ENCODE measurements at regions not wholly inside any gene's neighbourhood (a gene's known extent, or its start where the extent isn't known, plus 50 kb on each side); places are given as distances from the start of the nearest gene placed in this dataset.
"Not testable (repeated sequence)": the region's sequence is repeated elsewhere in the genome, so short reads cannot be mapped to it uniquely, and the experiment has no call there.

DNA sequence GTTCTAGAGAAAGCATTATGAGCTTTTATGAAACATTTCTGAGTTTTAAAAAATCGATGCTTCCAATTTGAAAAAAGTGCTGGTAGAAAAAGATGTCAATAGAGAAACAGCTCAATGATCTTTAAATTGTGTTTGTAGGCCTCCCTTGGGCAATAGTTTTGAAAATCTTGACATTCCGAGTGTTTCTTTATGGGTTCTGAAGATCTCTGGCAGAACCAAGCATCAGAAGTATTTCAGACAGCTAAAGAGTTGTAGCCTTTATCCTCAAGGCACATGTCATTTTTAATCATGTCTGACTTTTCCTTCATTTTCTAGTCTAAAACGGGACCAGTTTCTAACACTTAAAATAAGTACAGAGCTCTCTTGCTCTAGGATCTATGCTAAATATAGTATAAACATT lies 188.1 kb upstream of the CBLB start:
- Histone ChIP-seq H3K4me2 (ENCODE audit: low read length) (no peak overlapping the region), H3K9ac (ENCODE audit: low read depth, low read length) (no peak overlapping the region), H3K27me3 (ENCODE audit: control insufficient read depth, insufficient read depth, low read length) (no peaks in the 10 kb centered on the region), H3K4me1 (ENCODE audit: control insufficient read depth, insufficient read depth, low read length) (no peaks in the 10 kb centered on the region), H3K4me3 (ENCODE audit: low read length) (no peak overlapping the region), H3K9me3 (replicated peaks; ENCODE audit: low read length) (no peaks in the 10 kb centered on the region), H3K36me3 (ENCODE audit: insufficient read depth, low read length) (no peaks in the 10 kb centered on the region)

DNA sequence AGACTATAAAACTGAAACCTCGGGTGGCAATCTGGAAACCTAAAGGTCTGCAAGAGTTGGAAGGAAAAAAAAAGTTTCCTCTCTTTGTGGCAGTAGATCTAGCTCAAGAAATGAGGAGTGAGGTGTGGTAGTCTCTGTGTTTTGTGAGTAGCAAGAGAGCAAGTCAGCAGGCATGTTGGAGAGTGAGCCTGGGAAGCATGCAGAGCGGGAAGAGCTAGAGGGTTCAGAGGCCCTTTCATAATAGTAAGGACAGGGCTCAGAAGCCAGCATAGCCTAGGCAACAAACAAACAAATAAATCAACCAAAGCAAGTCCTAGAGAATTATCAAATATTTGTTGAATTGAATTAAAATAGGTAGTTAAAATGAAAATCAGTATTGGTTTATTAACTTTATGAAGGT lies 189.7 kb upstream of the CBLB start:
- no peak overlapping the region for H3K9ac ChIP-seq (ENCODE audit: low read depth, low read length)

DNA sequence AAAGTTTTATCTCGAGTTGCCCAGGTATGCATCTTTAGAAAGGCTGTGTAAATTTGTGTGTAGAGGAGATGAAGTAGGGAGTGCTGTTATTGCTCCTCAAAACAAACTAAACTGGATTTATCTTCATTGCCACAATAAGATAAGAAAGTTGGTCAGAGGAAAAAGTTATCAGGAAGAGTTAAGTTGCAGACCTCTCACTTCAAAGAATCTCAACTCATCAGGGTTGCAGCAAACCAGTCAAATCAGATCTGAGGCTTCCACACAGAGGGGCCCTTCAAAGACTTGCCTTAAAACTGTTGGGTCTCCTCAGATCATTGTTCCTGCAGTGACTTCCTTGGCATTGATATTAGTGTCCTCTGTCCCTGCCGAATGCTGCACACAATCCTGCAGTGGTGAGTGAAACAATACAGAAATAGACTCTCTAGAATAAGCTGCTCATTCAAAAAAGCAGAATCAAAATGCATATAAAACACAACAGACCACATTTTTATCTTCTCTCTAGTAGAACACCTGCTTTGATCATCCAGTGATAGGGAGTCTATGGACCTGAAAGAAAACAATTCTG lies 191.2 kb upstream of the CBLB start:
- no peaks in the 10 kb centered on the region for H3K36me3 ChIP-seq (ENCODE audit: insufficient read depth, low read length)
- no peak overlapping the region for H3K4me3 ChIP-seq (ENCODE audit: low read length)
- no peaks in the 10 kb centered on the region for H3K4me1 ChIP-seq (ENCODE audit: control insufficient read depth, insufficient read depth, low read length)
- H3K9ac ChIP-seq (ENCODE audit: low read depth, low read length), result no peak overlapping the region
- no peaks in the 10 kb centered on the region for H3K27me3 ChIP-seq (ENCODE audit: control insufficient read depth, insufficient read depth, low read length)
- H3K9me3 ChIP-seq (replicated peaks; ENCODE audit: low read length), result no peaks in the 10 kb centered on the region
- no peak overlapping the region for H3K4me2 ChIP-seq (ENCODE audit: low read length)

More for the DNA sequence above, 189.7 kb upstream of the CBLB start:
- H3K9me3 ChIP-seq (replicated peaks; ENCODE audit: low read length), result no peaks in the 10 kb centered on the region
- H3K4me3 ChIP-seq (ENCODE audit: low read length), result no peak overlapping the region
- H3K36me3 ChIP-seq (ENCODE audit: insufficient read depth, low read length), result no peaks in the 10 kb centered on the region
- H3K4me2 ChIP-seq (ENCODE audit: low read length), result no peak overlapping the region
- H3K4me1 ChIP-seq (ENCODE audit: control insufficient read depth, insufficient read depth, low read length), result no peaks in the 10 kb centered on the region
- no peaks in the 10 kb centered on the region for H3K27me3 ChIP-seq (ENCODE audit: control insufficient read depth, insufficient read depth, low read length)

DNA sequence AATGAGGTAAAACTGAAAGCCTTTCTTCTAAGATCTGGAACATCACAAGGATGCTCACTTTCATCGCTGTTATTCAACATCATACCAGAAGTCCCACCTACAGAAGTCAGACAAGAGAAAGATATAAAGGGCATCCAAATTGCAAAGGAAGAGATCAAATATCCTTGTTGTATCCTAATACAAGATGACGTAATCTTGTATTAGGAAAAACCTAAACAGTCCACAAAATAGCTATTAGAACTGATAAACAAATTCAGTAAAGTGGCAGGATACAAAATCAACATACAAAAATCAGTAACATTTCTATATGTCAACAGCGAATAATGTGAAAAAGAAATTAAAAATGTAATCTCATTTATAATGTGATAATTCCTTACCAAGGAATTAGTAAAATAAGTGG lies 195.1 kb upstream of the CBLB start:
- no peaks in the 10 kb centered on the region for H3K36me3 ChIP-seq (ENCODE audit: insufficient read depth, low read length)
- H3K9me3 ChIP-seq (replicated peaks; ENCODE audit: low read length), result no peaks in the 10 kb centered on the region
- no peaks in the 10 kb centered on the region for H3K4me1 ChIP-seq (ENCODE audit: control insufficient read depth, insufficient read depth, low read length)
- H3K27me3 ChIP-seq (ENCODE audit: control insufficient read depth, insufficient read depth, low read length), result no peaks in the 10 kb centered on the region
- no peak overlapping the region for H3K9ac ChIP-seq (ENCODE audit: low read depth, low read length)
- no peak overlapping the region for H3K4me2 ChIP-seq (ENCODE audit: low read length)
- H3K4me3 ChIP-seq (ENCODE audit: low read length), result no peak overlapping the region

DNA sequence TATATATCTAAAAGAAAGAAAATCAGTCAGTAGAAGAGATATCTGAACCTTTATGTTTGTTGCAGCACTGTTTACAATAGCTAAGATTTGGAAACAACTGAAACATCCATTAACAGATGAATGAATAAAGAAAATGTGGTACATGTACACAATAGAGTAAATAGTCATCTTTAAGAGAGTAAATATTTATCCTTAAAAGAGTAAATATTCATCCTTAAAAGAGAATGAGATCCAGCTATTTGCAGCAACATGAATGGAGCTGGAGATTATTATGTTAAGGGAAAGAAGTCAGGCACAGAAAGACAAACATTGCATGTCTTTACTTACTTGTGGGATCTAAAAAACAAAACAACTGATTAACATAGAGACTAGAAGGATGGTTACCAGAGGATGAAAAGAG lies 197.0 kb upstream of the CBLB start:
- Histone ChIP-seq H3K4me3 (ENCODE audit: low read length) (no peak overlapping the region), H3K27me3 (ENCODE audit: control insufficient read depth, insufficient read depth, low read length) (no peaks in the 10 kb centered on the region), H3K4me2 (ENCODE audit: low read length) (no peak overlapping the region), H3K36me3 (ENCODE audit: insufficient read depth, low read length) (no peaks in the 10 kb centered on the region), H3K9ac (ENCODE audit: low read depth, low read length) (no peak overlapping the region), H3K9me3 (replicated peaks; ENCODE audit: low read length) (no peaks in the 10 kb centered on the region), H3K4me1 (ENCODE audit: control insufficient read depth, insufficient read depth, low read length) (no peaks in the 10 kb centered on the region)

DNA sequence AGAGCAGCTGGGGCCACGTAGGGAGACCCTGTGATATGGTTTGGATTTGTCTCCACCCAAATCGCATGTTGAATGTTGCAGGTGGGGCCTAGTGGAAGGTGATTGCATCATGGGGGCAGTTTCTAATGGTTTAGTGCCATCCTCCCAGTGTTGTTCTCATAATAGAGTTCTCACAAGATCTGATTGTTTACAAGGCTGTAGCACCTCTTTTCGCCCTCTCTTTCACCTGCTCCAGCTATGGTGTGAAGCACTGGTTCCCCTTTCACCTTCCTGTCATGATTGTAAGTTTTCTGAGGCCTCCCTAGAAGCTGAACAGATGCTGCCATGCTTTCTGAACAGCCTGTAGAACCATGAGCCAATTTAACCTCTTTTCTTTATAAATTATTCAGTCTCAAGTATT lies 198.9 kb upstream of the CBLB start:
- Histone ChIP-seq H3K27me3 (ENCODE audit: control insufficient read depth, insufficient read depth, low read length) (no peaks in the 10 kb centered on the region), H3K4me1 (ENCODE audit: control insufficient read depth, insufficient read depth, low read length) (no peaks in the 10 kb centered on the region), H3K36me3 (ENCODE audit: insufficient read depth, low read length) (no peaks in the 10 kb centered on the region), H3K4me3 (ENCODE audit: low read length) (no peak overlapping the region), H3K4me2 (ENCODE audit: low read length) (no peak overlapping the region), H3K9me3 (replicated peaks; ENCODE audit: low read length) (no peaks in the 10 kb centered on the region), H3K9ac (ENCODE audit: low read depth, low read length) (no peak overlapping the region)

DNA sequence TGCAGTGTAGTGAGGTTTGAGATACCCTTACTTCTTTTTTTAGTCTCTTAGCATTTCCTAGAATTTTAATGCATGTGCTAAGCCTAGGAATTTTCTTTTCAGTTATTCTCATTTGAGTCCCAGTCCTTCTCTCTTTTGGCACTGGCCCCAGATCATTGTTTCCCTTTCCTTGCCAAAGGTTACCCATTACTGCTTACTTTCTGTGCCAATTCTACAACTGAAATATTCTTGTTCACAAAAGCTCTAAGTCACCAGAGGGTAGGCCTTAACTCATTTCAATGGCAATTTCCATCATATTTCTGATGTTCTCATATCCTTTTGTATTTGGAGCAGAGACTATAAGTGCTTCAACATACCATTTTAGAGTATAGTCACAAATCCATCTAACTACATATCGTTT lies 199.6 kb upstream of the CBLB start:
- Histone ChIP-seq H3K9ac (ENCODE audit: low read depth, low read length) (no peak overlapping the region), H3K4me2 (ENCODE audit: low read length) (no peak overlapping the region), H3K4me1 (ENCODE audit: control insufficient read depth, insufficient read depth, low read length) (no peaks in the 10 kb centered on the region), H3K27me3 (ENCODE audit: control insufficient read depth, insufficient read depth, low read length) (no peaks in the 10 kb centered on the region), H3K9me3 (replicated peaks; ENCODE audit: low read length) (no peaks in the 10 kb centered on the region), H3K36me3 (ENCODE audit: insufficient read depth, low read length) (no peaks in the 10 kb centered on the region), H3K4me3 (ENCODE audit: low read length) (no peak overlapping the region)

DNA sequence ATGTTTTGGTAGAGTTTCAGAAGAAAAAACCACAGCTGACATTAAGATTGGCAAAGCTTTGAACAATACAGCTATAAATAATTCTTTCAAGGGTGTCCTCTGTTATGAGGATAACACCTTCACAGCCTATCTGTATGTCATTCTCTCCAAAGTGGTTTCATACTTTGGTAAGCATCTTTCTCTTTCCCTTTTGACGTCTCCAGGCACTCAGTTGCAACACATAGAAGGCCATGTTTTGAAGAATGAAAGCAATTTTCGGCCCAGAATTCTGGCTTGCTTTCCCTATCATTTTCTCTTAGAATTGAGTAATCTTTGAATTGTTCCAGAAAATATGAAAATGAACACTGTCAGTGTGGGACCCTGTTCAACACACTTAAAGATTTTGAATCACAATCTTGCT lies 200.0 kb upstream of the CBLB start:
- Histone ChIP-seq H3K4me2 (ENCODE audit: low read length) (no peak overlapping the region), H3K9ac (ENCODE audit: low read depth, low read length) (no peak overlapping the region), H3K27me3 (ENCODE audit: control insufficient read depth, insufficient read depth, low read length) (no peaks in the 10 kb centered on the region), H3K36me3 (ENCODE audit: insufficient read depth, low read length) (no peaks in the 10 kb centered on the region), H3K4me3 (ENCODE audit: low read length) (no peak overlapping the region), H3K9me3 (replicated peaks; ENCODE audit: low read length) (no peaks in the 10 kb centered on the region), H3K4me1 (ENCODE audit: control insufficient read depth, insufficient read depth, low read length) (no peaks in the 10 kb centered on the region)

DNA sequence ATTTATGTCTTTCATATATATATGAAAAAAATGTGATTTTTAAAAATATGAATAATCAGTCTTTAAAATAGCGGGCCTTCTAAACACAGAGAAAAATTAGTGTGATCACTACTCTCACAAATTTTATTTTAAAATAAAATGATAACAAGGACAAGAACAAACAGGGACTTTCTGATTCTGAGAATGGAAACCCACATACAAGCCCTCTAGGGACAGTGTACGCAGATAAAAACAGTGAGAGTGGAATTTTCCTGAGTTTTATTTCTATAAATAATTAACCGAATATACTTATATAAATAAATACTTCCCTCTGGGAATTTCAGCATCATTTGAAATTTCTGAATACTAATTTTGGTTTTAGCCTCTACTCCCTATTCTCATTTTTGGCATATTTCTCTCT lies 201.4 kb upstream of the CBLB start:
- no peaks in the 10 kb centered on the region for H3K9me3 ChIP-seq (replicated peaks; ENCODE audit: low read length)
- H3K9ac ChIP-seq (ENCODE audit: low read depth, low read length), result no peak overlapping the region
- no peaks in the 10 kb centered on the region for H3K4me1 ChIP-seq (ENCODE audit: control insufficient read depth, insufficient read depth, low read length)
- no peak overlapping the region for H3K4me2 ChIP-seq (ENCODE audit: low read length)
- H3K27me3 ChIP-seq (ENCODE audit: control insufficient read depth, insufficient read depth, low read length), result no peaks in the 10 kb centered on the region
- no peaks in the 10 kb centered on the region for H3K36me3 ChIP-seq (ENCODE audit: insufficient read depth, low read length)
- H3K4me3 ChIP-seq (ENCODE audit: low read length), result no peak overlapping the region

DNA sequence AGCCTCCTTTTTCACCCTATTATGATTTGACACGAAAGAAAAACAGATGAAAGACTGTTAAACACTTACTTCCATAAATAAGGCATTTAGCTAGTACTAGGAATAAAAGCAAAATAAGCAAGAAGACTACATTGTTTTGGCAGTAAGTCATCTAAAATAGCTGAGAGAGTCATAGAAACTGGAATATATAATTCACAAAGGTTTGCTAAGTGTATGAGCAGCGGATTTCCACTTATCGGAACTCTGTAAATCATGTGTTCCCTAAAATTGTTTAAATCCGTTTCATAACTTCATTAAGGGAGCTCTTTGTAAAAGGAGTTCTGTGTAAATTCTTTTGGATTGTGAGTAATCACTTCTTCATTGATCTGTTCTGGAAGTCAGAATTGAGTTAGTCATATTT lies 202.5 kb upstream of the CBLB start:
- no peaks in the 10 kb centered on the region for H3K36me3 ChIP-seq (ENCODE audit: insufficient read depth, low read length)
- no peaks in the 10 kb centered on the region for H3K4me1 ChIP-seq (ENCODE audit: control insufficient read depth, insufficient read depth, low read length)
- no peak overlapping the region for H3K4me3 ChIP-seq (ENCODE audit: low read length)
- H3K27me3 ChIP-seq (ENCODE audit: control insufficient read depth, insufficient read depth, low read length), result no peaks in the 10 kb centered on the region
- H3K9ac ChIP-seq (ENCODE audit: low read depth, low read length), result no peak overlapping the region
- no peaks in the 10 kb centered on the region for H3K9me3 ChIP-seq (replicated peaks; ENCODE audit: low read length)
- H3K4me2 ChIP-seq (ENCODE audit: low read length), result no peak overlapping the region

DNA sequence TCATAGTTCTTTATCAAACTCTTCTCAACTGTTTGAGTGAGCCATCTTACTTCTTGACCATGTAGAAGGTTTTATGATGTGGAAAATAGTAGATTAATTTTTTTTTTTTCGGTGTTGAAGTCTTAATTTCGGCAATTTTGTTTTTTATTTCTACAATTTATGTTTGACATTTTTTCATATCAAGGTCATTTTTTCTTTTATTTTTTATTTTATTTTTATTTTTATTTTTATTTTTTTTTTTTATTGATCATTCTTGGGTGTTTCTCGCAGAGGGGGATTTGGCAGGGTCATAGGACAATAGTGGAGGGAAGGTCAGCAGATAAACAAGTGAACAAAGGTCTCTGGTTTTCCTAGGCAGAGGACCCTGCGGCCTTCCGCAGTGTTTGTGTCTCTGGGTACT lies 203.8 kb upstream of the CBLB start:
- H3K27me3 ChIP-seq (ENCODE audit: control insufficient read depth, insufficient read depth, low read length); H3K4me1 ChIP-seq (ENCODE audit: control insufficient read depth, insufficient read depth, low read length); H3K4me2 ChIP-seq (ENCODE audit: low read length); H3K9me3 ChIP-seq (replicated peaks; ENCODE audit: low read length); H3K4me3 ChIP-seq (ENCODE audit: low read length); H3K36me3 ChIP-seq (ENCODE audit: insufficient read depth, low read length); H3K9ac ChIP-seq (ENCODE audit: low read depth, low read length): not testable (repeated sequence)

DNA sequence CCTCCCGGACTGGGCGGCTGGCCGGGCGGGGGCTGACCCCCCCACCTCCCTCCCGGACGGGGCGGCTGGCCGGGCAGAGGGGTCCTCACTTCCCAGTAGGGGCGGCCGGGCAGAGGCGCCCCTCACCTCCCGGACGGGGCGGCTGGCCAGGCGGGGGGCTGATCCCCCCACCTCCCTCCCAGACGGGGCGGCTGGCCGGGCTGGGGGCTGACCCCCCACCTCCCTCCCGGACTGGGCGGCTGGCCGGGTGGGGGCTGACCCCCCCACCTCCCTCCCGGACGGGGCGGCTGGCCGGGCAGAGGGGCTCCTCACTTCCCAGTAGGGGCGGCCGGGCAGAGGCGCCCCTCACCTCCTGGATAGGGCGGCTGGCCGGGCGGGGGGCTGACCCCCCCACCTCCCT lies 205.0 kb upstream of the CBLB start:
- not testable (repeated sequence) for H3K9me3 ChIP-seq (replicated peaks; ENCODE audit: low read length); H3K4me1 ChIP-seq (ENCODE audit: control insufficient read depth, insufficient read depth, low read length); H3K4me2 ChIP-seq (ENCODE audit: low read length)

More for the DNA sequence above, 205.0 kb upstream of the CBLB start:
- H3K4me3 ChIP-seq (ENCODE audit: low read length); H3K9ac ChIP-seq (ENCODE audit: low read depth, low read length); H3K27me3 ChIP-seq (ENCODE audit: control insufficient read depth, insufficient read depth, low read length); H3K36me3 ChIP-seq (ENCODE audit: insufficient read depth, low read length): not testable (repeated sequence)

All from skeletal muscle satellite cell (primary cell).